ENCODE measurements at regions not wholly inside any gene's neighbourhood (a gene's known extent, or its start where the extent isn't known, plus 50 kb on each side); places are given as distances from the start of the nearest gene placed in this dataset.

GRCh38 chr2:62339837-62340236 is 143.9 kb downstream of the B3GNT2 start:
- no peaks in the 10 kb centered on the region for H3K9me3 Mint-ChIP-seq
- no peak overlapping the region for H3K4me3 Mint-ChIP-seq
- ChIA-PET CTCF (interaction anchor here (0.7 to 1.4 kb wide), 2 partner anchors 95 to 346 kb away, joined by 3 to 5 read pairs; no protein-coding TSS in a partner anchor), POLR2A (interaction anchor here (0.6 to 0.7 kb wide), 2 partner anchors 16 to 354 kb away, joined by 4 to 5 read pairs; no protein-coding TSS in a partner anchor)
- intact Hi-C loops (cut with micrococcal nuclease): loop anchor here (5.0 kb wide), 3 partner anchors 33 to 423 kb away; no protein-coding TSS in a partner anchor
- ATAC-seq (ENCODE audit: low read depth): no peak
- peaks cover 18% of the 10 kb centered on the region for H3K4me1 Mint-ChIP-seq
- TF ChIP-seq, protein P1, sequence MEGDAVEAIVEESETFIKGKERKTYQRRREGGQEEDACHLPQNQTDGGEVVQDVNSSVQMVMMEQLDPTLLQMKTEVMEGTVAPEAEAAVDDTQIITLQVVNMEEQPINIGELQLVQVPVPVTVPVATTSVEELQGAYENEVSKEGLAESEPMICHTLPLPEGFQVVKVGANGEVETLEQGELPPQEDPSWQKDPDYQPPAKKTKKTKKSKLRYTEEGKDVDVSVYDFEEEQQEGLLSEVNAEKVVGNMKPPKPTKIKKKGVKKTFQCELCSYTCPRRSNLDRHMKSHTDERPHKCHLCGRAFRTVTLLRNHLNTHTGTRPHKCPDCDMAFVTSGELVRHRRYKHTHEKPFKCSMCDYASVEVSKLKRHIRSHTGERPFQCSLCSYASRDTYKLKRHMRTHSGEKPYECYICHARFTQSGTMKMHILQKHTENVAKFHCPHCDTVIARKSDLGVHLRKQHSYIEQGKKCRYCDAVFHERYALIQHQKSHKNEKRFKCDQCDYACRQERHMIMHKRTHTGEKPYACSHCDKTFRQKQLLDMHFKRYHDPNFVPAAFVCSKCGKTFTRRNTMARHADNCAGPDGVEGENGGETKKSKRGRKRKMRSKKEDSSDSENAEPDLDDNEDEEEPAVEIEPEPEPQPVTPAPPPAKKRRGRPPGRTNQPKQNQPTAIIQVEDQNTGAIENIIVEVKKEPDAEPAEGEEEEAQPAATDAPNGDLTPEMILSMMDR (IDR thresholded peaks at IDR 0.05): no peak
- no peak for DNase-seq
- H3K36me3 Mint-ChIP-seq (ENCODE audit: low read depth): no peaks in the 10 kb centered on the region
- H3K27ac Mint-ChIP-seq: no peak overlapping the region
- no peaks in the 10 kb centered on the region for H3K27me3 Mint-ChIP-seq

- H3K36me3 Mint-ChIP-seq (ENCODE audit: low read depth): no peaks in the 10 kb centered on the region
- TF ChIP-seq, protein P1 (IDR thresholded peaks at IDR 0.05): no peak
- no peak for ATAC-seq (ENCODE audit: low read depth)
- peaks cover 17% of the 10 kb centered on the region for H3K4me1 Mint-ChIP-seq
- H3K27ac Mint-ChIP-seq: no peak overlapping the region
- no peak for DNase-seq
- ChIA-PET CTCF (interaction anchor here (0.7 to 1.4 kb wide), 2 partner anchors 95 to 346 kb away, joined by 3 to 5 read pairs; no protein-coding TSS in a partner anchor), POLR2A (interaction anchor here (0.6 kb wide), 1 partner anchor 15 kb away, joined by 5 read pairs; no protein-coding TSS in a partner anchor)
- intact Hi-C loops (cut with micrococcal nuclease): no loop called here
- H3K27me3 Mint-ChIP-seq: no peaks in the 10 kb centered on the region
- no peaks in the 10 kb centered on the region for H3K9me3 Mint-ChIP-seq
- no peak overlapping the region for H3K4me3 Mint-ChIP-seq
Observed at GRCh38 chr2:62339413-62339812, 143.5 kb downstream of the B3GNT2 start.

DNA sequence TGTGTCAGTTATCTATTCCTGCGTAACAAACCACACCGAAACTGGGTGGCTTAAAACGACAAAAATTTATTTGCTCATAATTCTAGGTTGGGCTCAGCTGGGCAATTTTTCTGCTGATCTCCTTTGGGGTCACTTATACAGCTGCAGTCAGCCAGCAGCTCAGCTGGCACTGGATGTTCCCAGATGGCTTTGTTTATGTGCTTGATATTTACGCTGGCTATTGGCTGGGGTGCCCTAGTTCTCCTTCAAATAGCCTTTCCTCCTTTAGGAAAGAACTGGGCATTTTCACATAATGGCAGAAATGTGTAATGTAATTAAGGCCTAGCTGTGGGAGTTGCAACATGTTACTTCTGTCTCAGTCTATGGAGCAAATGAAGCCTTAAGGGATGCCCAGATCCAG is 142.2 kb downstream of the B3GNT2 start:
- no peak overlapping the region for H3K27ac Mint-ChIP-seq
- DNase-seq: no peak
- H3K27me3 Mint-ChIP-seq: no peaks in the 10 kb centered on the region
- H3K4me3 Mint-ChIP-seq: no peak overlapping the region
- CTCF ChIA-PET: no interaction called here
- POLR2A ChIA-PET: interaction anchor here (1.0 kb wide), 1 partner anchor 27 kb away, joined by 3 read pairs; no protein-coding TSS in a partner anchor
- no peaks in the 10 kb centered on the region for H3K36me3 Mint-ChIP-seq (ENCODE audit: low read depth)
- H3K9me3 Mint-ChIP-seq: no peaks in the 10 kb centered on the region
- no peak for ATAC-seq (ENCODE audit: low read depth)
- intact Hi-C loops (cut with micrococcal nuclease): no loop called here
- TF ChIP-seq, protein P1 (IDR thresholded peaks at IDR 0.05): no peak
- H3K4me1 Mint-ChIP-seq: peaks cover 7% of the 10 kb centered on the region

DNA sequence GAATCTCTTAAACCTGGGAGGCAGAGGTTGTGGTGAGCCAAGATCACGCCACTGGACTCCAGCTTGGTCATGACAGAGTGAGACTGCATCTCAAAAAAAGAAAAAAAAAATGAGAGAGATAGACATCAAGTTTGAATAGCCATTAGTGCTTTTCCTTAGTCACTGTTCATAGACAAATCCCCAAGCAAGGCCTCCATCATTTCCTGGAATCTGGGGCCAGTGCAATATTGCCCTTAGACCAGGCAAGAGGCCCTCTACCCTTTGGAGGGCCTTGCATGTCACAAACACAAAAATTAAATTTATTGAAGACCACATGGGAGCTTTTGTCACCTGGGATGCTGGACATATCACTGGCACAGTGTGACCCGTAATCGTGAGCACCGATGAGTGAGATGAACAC is 141.5 kb downstream of the B3GNT2 start:
- no peak overlapping the region for H3K4me3 Mint-ChIP-seq
- ATAC-seq (ENCODE audit: low read depth): no peak
- ChIA-PET POLR2A (interaction anchor here (0.7 kb wide), 1 partner anchor 61 kb away, joined by 4 read pairs; no protein-coding TSS in a partner anchor), CTCF (no interaction called here)
- intact Hi-C loops (cut with micrococcal nuclease): no loop called here
- TF ChIP-seq, protein P1 (IDR thresholded peaks at IDR 0.05): no peak
- DNase-seq: no peak
- H3K9me3 Mint-ChIP-seq: no peaks in the 10 kb centered on the region
- peaks cover 7% of the 10 kb centered on the region for H3K4me1 Mint-ChIP-seq
- no peak overlapping the region for H3K27ac Mint-ChIP-seq
- no peaks in the 10 kb centered on the region for H3K36me3 Mint-ChIP-seq (ENCODE audit: low read depth)
- no peaks in the 10 kb centered on the region for H3K27me3 Mint-ChIP-seq

- no peak for DNase-seq
- Mint-ChIP-seq H3K27me3 (no peaks in the 10 kb centered on the region), H3K9me3 (no peaks in the 10 kb centered on the region), H3K27ac (no peak overlapping the region), H3K4me3 (no peak overlapping the region), H3K36me3 (ENCODE audit: low read depth) (no peaks in the 10 kb centered on the region), H3K4me1 (peaks cover 7% of the 10 kb centered on the region)
- no peak for ATAC-seq (ENCODE audit: low read depth)
- intact Hi-C loops (cut with micrococcal nuclease): no loop called here
- ChIA-PET POLR2A (no interaction called here), CTCF (no interaction called here)
- TF ChIP-seq, protein P1 (IDR thresholded peaks at IDR 0.05): no peak
Observed at GRCh38 chr2:62335612-62336011, 139.7 kb downstream of the B3GNT2 start.

All from activated B cell treated with CpG ODN at 0.5 μM for 24 hours (primary cell).